ENCODE measurements at regions not wholly inside any gene's neighbourhood (a gene's known extent, or its start where the extent isn't known, plus 50 kb on each side); places are given as distances from the start of the nearest gene placed in this dataset.

DNA sequence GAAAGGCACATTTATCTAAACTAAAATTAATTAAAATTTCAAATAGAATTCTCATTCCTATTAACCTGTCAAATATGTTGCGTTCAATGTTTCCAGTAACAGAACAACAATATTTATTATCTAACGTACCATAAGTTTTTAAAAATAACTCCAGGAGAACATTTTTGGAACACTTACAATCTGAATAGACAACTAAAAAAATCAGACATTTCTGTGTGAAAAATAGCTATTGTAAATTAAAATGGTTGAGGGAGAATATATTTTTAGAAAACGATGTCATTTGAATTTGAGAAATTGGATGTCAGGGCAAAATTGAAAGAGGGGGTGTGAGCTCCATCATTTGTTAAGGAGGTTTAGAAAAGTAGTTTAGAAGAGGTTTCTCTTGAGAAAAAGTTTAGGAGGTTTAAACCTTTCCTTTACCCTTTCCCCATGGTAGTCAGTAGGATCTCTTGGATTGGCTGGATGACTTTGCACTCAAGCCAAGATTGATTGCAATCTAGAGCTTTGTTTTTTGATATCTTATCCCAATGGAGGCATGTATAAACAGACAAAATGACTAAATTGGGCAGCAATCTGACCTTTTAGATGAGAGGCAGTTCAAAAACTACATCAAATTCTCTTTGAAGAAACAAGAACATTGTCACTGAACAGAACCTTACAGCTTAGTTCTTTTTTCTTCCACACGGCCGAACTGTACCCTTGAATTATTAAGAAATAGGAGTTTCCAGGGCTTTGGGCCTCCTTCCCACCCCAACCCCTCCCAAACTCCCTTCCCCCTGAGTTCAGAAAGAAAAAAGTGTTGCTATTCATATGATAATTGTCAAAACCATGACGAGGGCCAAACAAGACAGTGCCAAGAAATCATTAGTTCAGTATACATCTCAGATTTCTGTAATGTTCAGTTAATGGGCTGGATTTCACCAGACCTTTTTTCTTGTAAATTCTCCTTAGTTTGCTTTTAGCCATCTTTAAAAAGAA, 79.7 kb upstream of the CDIN1 start:
- H3K36me3 ChIP-seq: no peaks in the 10 kb centered on the region
- H3K9me3 ChIP-seq: no peaks in the 10 kb centered on the region
- H3K27me3 ChIP-seq: no peaks in the 10 kb centered on the region
- no peak overlapping the region for H3K4me3 ChIP-seq (ENCODE audit: low read depth, low read length)
- 0 out of 2 replicates have a peak, but pooled peaks cover 4% of the 10 kb centered on the region for H3K4me1 ChIP-seq
- TF ChIP-seq, protein P1, sequence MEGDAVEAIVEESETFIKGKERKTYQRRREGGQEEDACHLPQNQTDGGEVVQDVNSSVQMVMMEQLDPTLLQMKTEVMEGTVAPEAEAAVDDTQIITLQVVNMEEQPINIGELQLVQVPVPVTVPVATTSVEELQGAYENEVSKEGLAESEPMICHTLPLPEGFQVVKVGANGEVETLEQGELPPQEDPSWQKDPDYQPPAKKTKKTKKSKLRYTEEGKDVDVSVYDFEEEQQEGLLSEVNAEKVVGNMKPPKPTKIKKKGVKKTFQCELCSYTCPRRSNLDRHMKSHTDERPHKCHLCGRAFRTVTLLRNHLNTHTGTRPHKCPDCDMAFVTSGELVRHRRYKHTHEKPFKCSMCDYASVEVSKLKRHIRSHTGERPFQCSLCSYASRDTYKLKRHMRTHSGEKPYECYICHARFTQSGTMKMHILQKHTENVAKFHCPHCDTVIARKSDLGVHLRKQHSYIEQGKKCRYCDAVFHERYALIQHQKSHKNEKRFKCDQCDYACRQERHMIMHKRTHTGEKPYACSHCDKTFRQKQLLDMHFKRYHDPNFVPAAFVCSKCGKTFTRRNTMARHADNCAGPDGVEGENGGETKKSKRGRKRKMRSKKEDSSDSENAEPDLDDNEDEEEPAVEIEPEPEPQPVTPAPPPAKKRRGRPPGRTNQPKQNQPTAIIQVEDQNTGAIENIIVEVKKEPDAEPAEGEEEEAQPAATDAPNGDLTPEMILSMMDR (IDR thresholded peaks at IDR 0.05; ENCODE audit: low read depth, low read length): no peak
- no peak for DNase-seq

DNA sequence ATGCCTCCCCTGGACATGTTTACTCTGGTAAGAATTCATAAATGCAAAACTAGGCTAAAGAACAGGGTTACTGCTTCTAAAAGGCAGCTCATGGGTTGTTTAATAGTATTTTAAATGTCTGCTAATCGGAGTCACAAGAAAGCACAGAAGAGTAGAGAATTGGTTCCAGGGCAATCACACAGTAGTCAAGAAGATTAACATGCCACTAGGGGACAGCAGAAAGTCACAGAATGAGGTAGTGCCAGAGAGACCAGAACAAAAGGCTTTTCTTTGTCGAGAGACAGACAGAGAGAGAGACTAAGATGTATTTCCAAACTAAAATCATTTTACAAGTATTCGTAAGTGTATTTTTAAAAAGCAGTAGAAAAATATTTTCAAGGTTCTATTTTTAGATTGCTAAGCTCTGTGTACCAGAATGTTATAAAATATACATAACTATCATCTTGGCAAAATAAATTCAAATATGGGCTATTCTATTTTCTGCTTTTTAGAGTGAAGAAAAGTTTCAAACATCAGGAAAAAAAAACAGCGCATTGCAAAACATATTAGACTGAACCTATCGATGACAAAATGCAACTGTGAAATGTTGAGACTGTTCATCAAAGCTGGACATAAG, 78.3 kb upstream of the CDIN1 start:
- TF ChIP-seq, protein P1 (IDR thresholded peaks at IDR 0.05; ENCODE audit: low read depth, low read length): peak; percentile 99

DNA sequence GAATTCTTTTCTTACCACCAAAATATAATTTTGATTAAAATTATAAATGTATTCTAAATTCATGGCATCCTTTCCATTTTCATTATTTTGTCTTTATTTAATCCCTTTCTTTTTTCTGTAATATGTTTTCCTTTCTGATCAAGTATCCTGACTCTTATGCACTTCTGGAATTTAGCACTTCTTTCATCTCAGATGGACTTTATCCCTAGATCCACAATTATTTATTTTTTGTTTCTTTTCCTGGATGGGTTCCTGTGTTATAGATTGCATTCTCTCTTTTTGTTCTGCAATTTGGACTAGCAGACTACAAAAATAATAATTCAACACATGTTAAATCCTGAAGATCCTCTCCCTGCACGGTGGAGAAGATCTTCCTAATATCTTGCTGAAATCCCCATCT, 76.9 kb upstream of the CDIN1 start:
- TF ChIP-seq, protein P1 (IDR thresholded peaks at IDR 0.05; ENCODE audit: low read depth, low read length): no peak
- no peak for DNase-seq
- Histone ChIP-seq H3K9me3 (no peaks in the 10 kb centered on the region), H3K27me3 (no peaks in the 10 kb centered on the region), H3K36me3 (no peaks in the 10 kb centered on the region), H3K4me1 (0 out of 2 replicates have a peak, but pooled peaks cover 4% of the 10 kb centered on the region), H3K4me3 (ENCODE audit: low read depth, low read length) (no peak overlapping the region)

More for the DNA sequence above, 78.3 kb upstream of the CDIN1 start:
- 0 out of 2 replicates have a peak, but pooled peaks cover 4% of the 10 kb centered on the region for H3K4me1 ChIP-seq
- peak; percentile 54 for DNase-seq
- H3K9me3 ChIP-seq: no peaks in the 10 kb centered on the region
- H3K4me3 ChIP-seq (ENCODE audit: low read depth, low read length): no peak overlapping the region
- H3K36me3 ChIP-seq: no peaks in the 10 kb centered on the region
- no peaks in the 10 kb centered on the region for H3K27me3 ChIP-seq

DNA sequence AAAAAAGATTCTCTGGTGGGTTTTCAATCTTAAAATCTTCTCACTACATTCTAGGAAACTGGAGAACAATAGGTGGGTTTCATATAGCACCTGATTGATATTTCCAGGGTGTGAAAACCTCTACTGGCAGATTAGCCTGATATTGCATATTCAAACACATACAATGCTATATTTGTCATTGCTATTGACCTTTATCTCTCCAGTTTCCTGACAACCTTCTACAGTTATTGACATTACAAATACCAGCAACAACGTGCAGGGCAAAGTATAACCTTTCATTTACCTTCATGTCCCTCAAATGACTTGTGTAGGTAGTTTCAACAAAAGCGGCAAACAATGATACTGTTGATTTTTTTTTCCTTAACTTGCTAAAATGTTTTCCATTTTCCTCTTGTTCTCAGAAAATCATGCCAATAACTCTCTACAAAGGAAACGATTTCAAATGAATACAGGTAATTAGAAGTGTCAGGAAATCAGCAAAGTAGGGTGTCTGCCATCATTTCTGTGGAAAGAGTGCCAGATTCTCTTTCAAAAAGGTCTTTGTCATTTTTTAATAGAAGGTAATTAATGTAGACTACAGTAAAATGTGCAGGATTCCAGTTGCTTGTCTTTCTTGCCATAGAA, 72.6 kb upstream of the CDIN1 start:
- Histone ChIP-seq H3K4me3 (ENCODE audit: low read depth, low read length) (no peak overlapping the region), H3K36me3 (no peaks in the 10 kb centered on the region), H3K9me3 (no peaks in the 10 kb centered on the region), H3K27me3 (no peaks in the 10 kb centered on the region), H3K4me1 (0 out of 2 replicates have a peak, but pooled peaks cover 2% of the 10 kb centered on the region)
- DNase-seq: no peak
- TF ChIP-seq, protein P1 (IDR thresholded peaks at IDR 0.05; ENCODE audit: low read depth, low read length): no peak

DNA sequence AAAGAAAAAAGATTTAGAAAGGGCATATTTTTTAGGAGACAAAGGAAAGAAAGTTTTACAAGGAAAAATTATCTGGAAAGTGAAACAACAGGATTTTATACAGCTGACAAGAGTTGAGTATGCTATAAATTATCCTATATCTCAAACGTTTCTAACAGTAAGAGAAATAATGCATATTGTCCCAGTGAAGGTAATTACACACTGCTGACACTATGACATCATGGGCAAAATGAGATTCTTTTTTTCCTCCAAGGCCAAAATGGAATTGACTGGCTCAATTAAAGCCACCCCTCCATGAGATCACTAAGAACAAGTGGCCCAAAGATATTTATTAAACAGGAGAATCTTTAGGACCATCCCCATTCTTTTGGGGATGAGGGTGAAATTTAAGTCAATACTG, 72.0 kb upstream of the CDIN1 start:
- no peaks in the 10 kb centered on the region for H3K4me1 ChIP-seq
- no peaks in the 10 kb centered on the region for H3K9me3 ChIP-seq
- no peaks in the 10 kb centered on the region for H3K36me3 ChIP-seq
- TF ChIP-seq, protein P1 (IDR thresholded peaks at IDR 0.05; ENCODE audit: low read depth, low read length): no peak
- no peaks in the 10 kb centered on the region for H3K27me3 ChIP-seq
- no peak overlapping the region for H3K4me3 ChIP-seq (ENCODE audit: low read depth, low read length)
- no peak for DNase-seq

All from BE2C (cell line).